Uterus (tissue), 3 donors: ENCODE measurements at regions not wholly inside any gene's neighbourhood (a gene's known extent, or its start where the extent isn't known, plus 50 kb on each side); places are given as distances from the start of the nearest gene placed in this dataset.

ENCODE experiments used
- DNase-seq, 2 donors: peaks; one replicate each; pipeline ENCODE4 v3.0.0-alpha.2; 2019 to 2020
- H3K27ac ChIP-seq, 2 donors: fragments of 200-600 bp; sonication (generic); 1 replicate in 1 of 2; 2 replicates in 1 of 2; pipeline ENCODE4 v1.5.1; 2016 to 2018
- H3K27me3 ChIP-seq, 2 donors: fragments of 200-600 bp; sonication (generic); one replicate each; pipeline ENCODE4 v1.5.1; 2018 to 2019; ENCODE audit warnings: control low read depth in 1 of 2
- H3K36me3 ChIP-seq, 2 donors: fragments of 200-600 bp; sonication (generic); one replicate each; pipeline ENCODE4 v1.5.1; 2019; ENCODE audit warnings: control low read depth in 1 of 2
- H3K4me1 ChIP-seq, 2 donors: fragments of 200-600 bp; sonication (generic); one replicate each; pipeline ENCODE4 v1.5.1; 2018 to 2019; ENCODE audit warnings: control low read depth in 1 of 2
- H3K4me3 ChIP-seq, 2 donors: fragments of 200-600 bp; sonication (generic); 1 replicate in 1 of 2; 2 replicates in 1 of 2; pipeline ENCODE4 v1.5.1; 2018 to 2019; ENCODE audit warnings: mild to moderate bottlenecking in 1 of 2
- H3K9me3 ChIP-seq, 2 donors: fragments of 200-600 bp; sonication (generic); one replicate each; pipeline ENCODE4 v1.5.1; 2019; ENCODE audit warnings: control low read depth in 1 of 2
- POLR2A ChIP-seq, 2 donors: fragments of 450-650 bp; IDR thresholded peaks; one replicate each; pipeline ENCODE4 v1.6.1; 2016; ENCODE audit warnings: antibody characterized with exemption in 2 of 2, mild to moderate bottlenecking in 1 of 2, moderate library complexity in 1 of 2
- intact Hi-C: fragments of 100-400 bp; cut with DNase I; formaldehyde crosslinking; loops from one replicate; pipeline ENCODE4 v1.15.1; 2023; ENCODE audit warnings: low total_unique reads
- TF ChIP-seq, protein P1 (sequence below), 4 experiments: fragments of 200-600 bp in 2 of 4; fragments of 450-650 bp in 2 of 4; sonication (generic) in 2 of 4; IDR thresholded peaks; one replicate each; pipeline ENCODE4 v1.5.1; 2016 to 2019; ENCODE audit warnings: antibody characterized with exemption in 4 of 4, mild to moderate bottlenecking in 2 of 4, moderate library complexity in 1 of 4
- donor health status: DM: yes; HTN: yes; CAD: no.

DNA sequence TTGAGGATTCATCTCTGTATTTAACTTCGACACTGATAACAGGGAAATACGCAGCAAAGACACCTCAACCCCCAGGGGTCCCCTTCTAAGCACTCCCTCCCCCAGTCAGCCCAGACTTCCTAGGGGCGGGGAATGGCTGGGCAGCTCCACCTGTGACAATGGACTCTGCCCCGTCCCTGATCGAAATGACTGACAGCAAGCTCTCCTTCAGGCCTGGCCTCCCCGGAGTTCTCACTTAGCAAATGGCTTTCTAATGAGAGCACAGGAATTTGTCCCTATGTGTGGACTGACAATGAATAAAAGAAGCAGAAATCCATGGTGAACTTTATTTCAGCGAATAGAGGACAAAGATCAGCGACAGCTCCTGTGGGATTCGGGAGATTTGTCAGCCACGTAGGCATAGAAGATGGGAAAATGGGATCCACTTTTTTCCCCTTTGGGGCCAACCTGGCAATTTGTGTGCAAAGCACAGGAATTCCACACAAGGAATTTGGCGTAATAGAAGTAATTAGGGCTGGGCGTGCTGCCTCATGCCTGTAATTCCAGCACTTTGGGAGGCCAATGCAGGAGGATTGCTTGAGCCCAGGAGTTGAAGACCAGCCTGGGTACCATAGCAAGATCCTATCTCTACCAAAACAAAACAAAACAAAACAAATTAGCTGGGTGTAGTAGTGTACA, 63.8 kb downstream of the TNFAIP2 start:
- no peak for DNase-seq
- Histone ChIP-seq H3K27me3 (no peaks in the 10 kb centered on the region), H3K36me3 (no peaks in the 10 kb centered on the region), H3K4me3 (no peak overlapping the region), H3K9me3 (no peaks in the 10 kb centered on the region), H3K27ac (no peak overlapping the region), H3K4me1 (no peaks in the 10 kb centered on the region)
- intact Hi-C loops: loop anchor here (5.0 to 10.0 kb wide), 2 partner anchors 82 to 105 kb away; no protein-coding TSS in a partner anchor
- TF ChIP-seq, protein P1, sequence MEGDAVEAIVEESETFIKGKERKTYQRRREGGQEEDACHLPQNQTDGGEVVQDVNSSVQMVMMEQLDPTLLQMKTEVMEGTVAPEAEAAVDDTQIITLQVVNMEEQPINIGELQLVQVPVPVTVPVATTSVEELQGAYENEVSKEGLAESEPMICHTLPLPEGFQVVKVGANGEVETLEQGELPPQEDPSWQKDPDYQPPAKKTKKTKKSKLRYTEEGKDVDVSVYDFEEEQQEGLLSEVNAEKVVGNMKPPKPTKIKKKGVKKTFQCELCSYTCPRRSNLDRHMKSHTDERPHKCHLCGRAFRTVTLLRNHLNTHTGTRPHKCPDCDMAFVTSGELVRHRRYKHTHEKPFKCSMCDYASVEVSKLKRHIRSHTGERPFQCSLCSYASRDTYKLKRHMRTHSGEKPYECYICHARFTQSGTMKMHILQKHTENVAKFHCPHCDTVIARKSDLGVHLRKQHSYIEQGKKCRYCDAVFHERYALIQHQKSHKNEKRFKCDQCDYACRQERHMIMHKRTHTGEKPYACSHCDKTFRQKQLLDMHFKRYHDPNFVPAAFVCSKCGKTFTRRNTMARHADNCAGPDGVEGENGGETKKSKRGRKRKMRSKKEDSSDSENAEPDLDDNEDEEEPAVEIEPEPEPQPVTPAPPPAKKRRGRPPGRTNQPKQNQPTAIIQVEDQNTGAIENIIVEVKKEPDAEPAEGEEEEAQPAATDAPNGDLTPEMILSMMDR (IDR thresholded peaks at IDR 0.05): no peak
- TF ChIP-seq POLR2A (IDR thresholded peaks at IDR 0.05): no peak

DNA sequence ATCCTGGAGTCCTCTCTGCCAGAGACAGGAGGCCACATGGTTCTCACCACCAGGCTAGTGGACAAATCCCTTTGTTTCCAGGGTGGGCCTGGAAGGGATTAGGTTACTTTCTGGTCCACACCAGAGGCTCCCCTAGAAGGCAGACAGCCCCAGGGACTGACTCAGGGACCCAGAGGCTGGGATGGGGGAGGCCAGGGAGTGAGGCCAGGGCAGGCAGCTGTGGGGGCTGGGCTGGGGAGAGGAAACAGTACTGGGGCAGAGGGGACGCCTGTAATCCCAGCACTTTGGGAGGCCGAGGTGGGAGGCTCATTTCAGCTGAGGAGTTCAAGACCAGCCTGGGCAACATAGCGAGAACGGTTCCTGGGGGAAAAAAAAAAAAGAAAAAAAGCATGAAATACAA, 64.7 kb downstream of the TNFAIP2 start:
- DNase-seq: no peak
- Histone ChIP-seq H3K27me3 (no peaks in the 10 kb centered on the region), H3K27ac (no peak overlapping the region), H3K36me3 (no peaks in the 10 kb centered on the region), H3K4me3 (no peak overlapping the region), H3K4me1 (no peaks in the 10 kb centered on the region), H3K9me3 (no peaks in the 10 kb centered on the region)
- intact Hi-C loops: loop anchor here (5.0 to 10.0 kb wide), 2 partner anchors 83 to 104 kb away; no protein-coding TSS in a partner anchor
- no peak for TF ChIP-seq POLR2A (IDR thresholded peaks at IDR 0.05)
- TF ChIP-seq, protein P1 (IDR thresholded peaks at IDR 0.05): no peak

DNA sequence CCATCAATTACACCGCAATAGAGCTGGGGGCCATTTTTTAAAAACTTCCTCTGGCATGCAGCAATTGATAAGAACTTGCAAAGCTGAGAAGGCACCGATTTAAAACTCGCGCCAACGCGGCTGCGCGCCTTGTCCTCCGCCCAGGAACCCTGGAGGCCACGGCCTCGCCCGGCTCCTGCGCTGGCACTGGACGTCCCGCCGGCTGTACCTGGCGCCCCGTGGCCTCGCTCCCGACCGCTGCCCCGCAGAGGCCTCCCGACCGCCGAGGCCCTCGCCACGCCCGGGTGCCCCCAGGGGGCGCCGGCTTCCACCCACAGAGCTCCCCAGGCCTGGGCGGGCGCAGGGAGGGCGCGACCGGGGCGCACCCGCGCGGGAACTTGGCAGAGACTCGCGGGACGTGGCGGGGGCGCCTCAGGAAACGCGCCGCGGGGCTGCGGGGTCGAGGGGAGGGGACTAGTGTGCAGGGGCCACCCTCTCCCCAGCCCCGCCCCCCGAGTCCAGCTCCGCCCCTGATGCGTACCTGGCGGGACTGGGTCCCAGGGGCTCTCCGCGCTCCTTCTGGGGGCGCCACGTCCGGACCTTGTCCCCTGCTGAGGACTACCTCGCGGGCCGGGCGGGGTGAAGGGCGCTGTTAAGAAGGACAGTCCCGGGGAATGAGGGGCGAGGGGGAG, 65.7 kb downstream of the TNFAIP2 start:
- Histone ChIP-seq H3K4me1 (no peaks in the 10 kb centered on the region), H3K9me3 (no peaks in the 10 kb centered on the region), H3K36me3 (no peaks in the 10 kb centered on the region), H3K27ac (peak overlapping the region; percentile 45 to 49), H3K4me3 (peak overlapping the region; percentile 21 to 35), H3K27me3 (no peaks in the 10 kb centered on the region)
- intact Hi-C loops: loop anchor here (5.0 to 10.0 kb wide), 2 partner anchors 84 to 103 kb away; no protein-coding TSS in a partner anchor
- peak; percentile 60 to 62 for DNase-seq
- TF ChIP-seq, protein P1 (IDR thresholded peaks at IDR 0.05): peak; percentile 45 to 81 (median 77)
- TF ChIP-seq POLR2A (IDR thresholded peaks at IDR 0.05): no peak

DNA sequence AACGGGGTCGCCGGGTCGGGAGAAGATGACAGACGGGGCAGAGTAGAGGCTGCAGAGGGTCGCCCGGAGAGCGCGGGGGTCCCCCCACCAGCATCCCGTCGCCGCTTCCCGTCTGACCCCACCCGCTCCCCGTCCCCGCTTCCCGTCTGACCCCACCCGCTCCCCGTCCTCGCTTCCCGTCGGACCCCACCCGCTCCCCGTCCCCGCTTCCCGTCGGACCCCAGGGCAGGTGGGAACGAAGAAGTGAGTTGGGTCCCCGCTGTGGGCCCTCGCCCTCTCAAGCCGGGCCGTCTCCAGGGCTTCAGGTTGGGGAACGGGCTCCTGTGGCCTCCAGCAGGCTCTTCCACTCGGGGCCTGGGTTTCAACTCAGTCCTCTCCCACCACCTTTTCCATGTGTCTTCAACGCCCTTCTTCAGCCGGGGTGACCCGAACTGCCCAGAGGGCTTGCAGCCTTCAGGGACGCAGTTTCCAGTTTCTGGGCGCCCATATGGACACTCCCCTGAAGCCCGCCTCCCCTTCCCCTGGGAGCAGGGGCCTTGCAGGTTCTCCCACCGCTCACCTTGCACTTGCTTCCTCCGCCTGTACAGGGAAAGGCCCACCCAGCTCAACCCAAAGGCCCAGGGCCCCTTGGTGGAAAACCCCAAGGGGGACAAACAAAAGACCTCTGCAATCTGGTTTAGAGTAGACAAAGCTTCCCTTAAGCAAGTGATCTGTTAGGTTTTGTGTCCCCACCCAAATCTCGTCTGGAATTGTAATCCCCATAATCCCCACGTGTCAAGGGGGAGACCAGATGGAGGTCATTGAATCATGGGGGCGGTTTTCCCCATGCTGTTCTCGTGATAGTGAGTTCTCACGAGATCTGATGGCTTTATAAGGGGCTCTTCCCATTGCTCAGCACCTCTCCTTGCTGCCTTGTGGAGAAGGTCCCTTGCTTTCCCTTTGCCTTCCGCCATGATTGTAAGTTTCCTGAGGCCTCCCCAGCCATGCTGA, 66.5 kb downstream of the TNFAIP2 start:
- Histone ChIP-seq H3K27ac (peak overlapping the region; percentile 45 to 49), H3K4me3 (peak overlapping the region in 1 of 2 donors; percentile 21), H3K9me3 (no peaks in the 10 kb centered on the region), H3K4me1 (no peaks in the 10 kb centered on the region), H3K36me3 (no peaks in the 10 kb centered on the region), H3K27me3 (no peaks in the 10 kb centered on the region)
- no peak for TF ChIP-seq POLR2A (IDR thresholded peaks at IDR 0.05)
- TF ChIP-seq, protein P1 (IDR thresholded peaks at IDR 0.05): no peak
- peak in 1 of 2 donors; percentile 17 for DNase-seq
- intact Hi-C loops: loop anchor here (5.0 to 10.0 kb wide), 2 partner anchors 85 to 103 kb away; no protein-coding TSS in a partner anchor
